ENCODE measurements at regions not wholly inside any gene's neighbourhood (a gene's known extent, or its start where the extent isn't known, plus 50 kb on each side); places are given as distances from the start of the nearest gene placed in this dataset.

- DNase-seq = no peak
Measured at GRCh38 chr15:97748576-97748975, 211.9 kb upstream of the ARRDC4 start.

- DNase-seq = no peak
Measured at GRCh38 chr15:97750060-97750459, 210.4 kb upstream of the ARRDC4 start.

GRCh38 chr15:97755726-97756125 lies 204.8 kb upstream of the ARRDC4 start:
- DNase-seq = no peak

- DNase-seq = no peak
Measured at GRCh38 chr15:97759363-97759762, 201.1 kb upstream of the ARRDC4 start.

- DNase-seq = no peak
Measured at GRCh38 chr15:97761110-97761509, 199.4 kb upstream of the ARRDC4 start.

GRCh38 chr15:97783240-97783639 lies 177.3 kb upstream of the ARRDC4 start:
- no peak for DNase-seq

- no peak for DNase-seq
Measured at GRCh38 chr15:97786741-97787140, 173.8 kb upstream of the ARRDC4 start.

- no peak for DNase-seq
Measured at GRCh38 chr15:97790180-97790579, 170.3 kb upstream of the ARRDC4 start.

- no peak for DNase-seq
Measured at GRCh38 chr15:97791824-97792792, 168.4 kb upstream of the ARRDC4 start.

GRCh38 chr15:97804950-97805349 lies 155.6 kb upstream of the ARRDC4 start:
- no peak for DNase-seq

GRCh38 chr15:97806766-97807165 lies 153.7 kb upstream of the ARRDC4 start:
- no peak for DNase-seq

- no peak for DNase-seq
Measured at GRCh38 chr15:97815835-97816234, 144.7 kb upstream of the ARRDC4 start.

GRCh38 chr15:97817276-97817890 lies 143.1 kb upstream of the ARRDC4 start:
- no peak for DNase-seq

GRCh38 chr15:97836003-97836402 lies 124.5 kb upstream of the ARRDC4 start:
- DNase-seq = no peak

- DNase-seq = no peak
Measured at GRCh38 chr15:97837896-97838295, 122.6 kb upstream of the ARRDC4 start.

GRCh38 chr15:97838606-97839210 lies 121.8 kb upstream of the ARRDC4 start:
- no peak for DNase-seq

GRCh38 chr15:97840501-97840900 lies 120.0 kb upstream of the ARRDC4 start:
- no peak for DNase-seq

- no peak for DNase-seq
Measured at GRCh38 chr15:97841558-97841957, 118.9 kb upstream of the ARRDC4 start.

- DNase-seq = no peak
Measured at GRCh38 chr15:97849183-97849582, 111.3 kb upstream of the ARRDC4 start.

GRCh38 chr15:97858296-97858695 lies 102.2 kb upstream of the ARRDC4 start:
- DNase-seq = no peak

GRCh38 chr15:97861529-97862260 lies 98.8 kb upstream of the ARRDC4 start:
- no peak for DNase-seq

GRCh38 chr15:97866959-97867358 lies 93.5 kb upstream of the ARRDC4 start:
- DNase-seq = no peak

- no peak for DNase-seq
Measured at GRCh38 chr15:97867870-97868269, 92.6 kb upstream of the ARRDC4 start.

Data from activated naive CD4-positive, alpha-beta T cell treated with Interleukin-2 at 50 U/mL for 16 hours (primary cell).